ENCODE measurements at regions not wholly inside any gene's neighbourhood (a gene's known extent, or its start where the extent isn't known, plus 50 kb on each side); places are given as distances from the start of the nearest gene placed in this dataset.
A peak's percentile ranks its signal among the peaks of the same experiment; 100 is the strongest.

GRCh38 chr7:36040679-36041078 lies 112.4 kb upstream of the EEPD1 start:
- POLR2A ChIA-PET, result no interaction called here
- H3K9me3 ChIP-seq (replicated peaks; ENCODE audit: control insufficient read depth, insufficient read depth, low read length), result no peaks in the 10 kb centered on the region
- dilution Hi-C loops (cut with MboI; ENCODE audit: extremely low pct_ligation_motif_present, low sequenced_read_pairs) (no loop called here), intact Hi-C loops (cut with micrococcal nuclease) (no loop called here)
- no peak overlapping the region for H3K27ac ChIP-seq (ENCODE audit: insufficient read depth, low read depth, low read length)
- peaks cover 57% of the 10 kb centered on the region for H3K4me1 ChIP-seq (ENCODE audit: control insufficient read depth, extremely low read depth, insufficient read depth, low read length)
- DNase-seq (ENCODE audit: low read depth, low spot score) (no peak), FAIRE-seq (no peak)
- no peaks in the 10 kb centered on the region for H3K79me2 ChIP-seq (ENCODE audit: control insufficient read depth, insufficient read depth, low read length)
- TF ChIP-seq, protein P1, sequence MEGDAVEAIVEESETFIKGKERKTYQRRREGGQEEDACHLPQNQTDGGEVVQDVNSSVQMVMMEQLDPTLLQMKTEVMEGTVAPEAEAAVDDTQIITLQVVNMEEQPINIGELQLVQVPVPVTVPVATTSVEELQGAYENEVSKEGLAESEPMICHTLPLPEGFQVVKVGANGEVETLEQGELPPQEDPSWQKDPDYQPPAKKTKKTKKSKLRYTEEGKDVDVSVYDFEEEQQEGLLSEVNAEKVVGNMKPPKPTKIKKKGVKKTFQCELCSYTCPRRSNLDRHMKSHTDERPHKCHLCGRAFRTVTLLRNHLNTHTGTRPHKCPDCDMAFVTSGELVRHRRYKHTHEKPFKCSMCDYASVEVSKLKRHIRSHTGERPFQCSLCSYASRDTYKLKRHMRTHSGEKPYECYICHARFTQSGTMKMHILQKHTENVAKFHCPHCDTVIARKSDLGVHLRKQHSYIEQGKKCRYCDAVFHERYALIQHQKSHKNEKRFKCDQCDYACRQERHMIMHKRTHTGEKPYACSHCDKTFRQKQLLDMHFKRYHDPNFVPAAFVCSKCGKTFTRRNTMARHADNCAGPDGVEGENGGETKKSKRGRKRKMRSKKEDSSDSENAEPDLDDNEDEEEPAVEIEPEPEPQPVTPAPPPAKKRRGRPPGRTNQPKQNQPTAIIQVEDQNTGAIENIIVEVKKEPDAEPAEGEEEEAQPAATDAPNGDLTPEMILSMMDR (IDR thresholded peaks at IDR 0.05; ENCODE audit: extremely low read depth in 1 of 2, insufficient read depth in 1 of 2, low read depth in 1 of 2, low read length in 2 of 2), result no peak
- peak; percentile 25 for TF ChIP-seq FOS (IDR thresholded peaks at IDR 0.05; ENCODE audit: borderline replicate concordance, insufficient read depth, low read length)
- H3K4me3 ChIP-seq (replicated peaks in 1 of 3; ENCODE audit: insufficient read depth in 1 of 3, low read depth in 1 of 3, low read length in 3 of 3), result no peak overlapping the region
- CTCF ChIA-PET, result interaction anchor here (1.2 kb wide), 1 partner anchor 56 kb away, joined by 3 read pairs; no protein-coding TSS in a partner anchor
- no peak overlapping the region for H3K4me2 ChIP-seq (ENCODE audit: insufficient read depth, low read length)
- no peaks in the 10 kb centered on the region for H3K9me1 ChIP-seq (replicated peaks; ENCODE audit: control insufficient read depth, extremely low read depth, insufficient read depth, low read length)
- no peaks in the 10 kb centered on the region for H3K27me3 ChIP-seq (ENCODE audit: control insufficient read depth in 2 of 2, insufficient read depth in 2 of 2, low read length in 2 of 2)
- no TSS peak for BruUV-seq (replicated peaks)
- H3K9ac ChIP-seq (replicated peaks; ENCODE audit: extremely low read depth, insufficient read depth, low read length), result no peak overlapping the region
- no peaks in the 10 kb centered on the region for H4K20me1 ChIP-seq (replicated peaks; ENCODE audit: control insufficient read depth, extremely low read depth, insufficient read depth, low read length)
- H3K36me3 ChIP-seq (ENCODE audit: control insufficient read depth in 2 of 2, extremely low read depth in 1 of 2, insufficient read depth in 2 of 2, low read length in 2 of 2), result no peaks in the 10 kb centered on the region
- H2AFZ ChIP-seq (ENCODE audit: low read depth, low read length), result no peak overlapping the region

GRCh38 chr7:36044101-36044892 lies 108.8 kb upstream of the EEPD1 start:
- Histone ChIP-seq H3K79me2 (ENCODE audit: control insufficient read depth, insufficient read depth, low read length) (no peaks in the 10 kb centered on the region), H3K9ac (replicated peaks; ENCODE audit: extremely low read depth, insufficient read depth, low read length) (no peak overlapping the region), H3K4me1 (ENCODE audit: control insufficient read depth, extremely low read depth, insufficient read depth, low read length) (peaks cover 47% of the 10 kb centered on the region), H3K9me1 (replicated peaks; ENCODE audit: control insufficient read depth, extremely low read depth, insufficient read depth, low read length) (no peaks in the 10 kb centered on the region), H3K36me3 (ENCODE audit: control insufficient read depth in 2 of 2, extremely low read depth in 1 of 2, insufficient read depth in 2 of 2, low read length in 2 of 2) (no peaks in the 10 kb centered on the region), H3K27ac (ENCODE audit: insufficient read depth, low read depth, low read length) (no peak overlapping the region), H2AFZ (ENCODE audit: low read depth, low read length) (no peak overlapping the region), H4K20me1 (replicated peaks; ENCODE audit: control insufficient read depth, extremely low read depth, insufficient read depth, low read length) (no peaks in the 10 kb centered on the region), H3K4me3 (replicated peaks in 1 of 3; ENCODE audit: insufficient read depth in 1 of 3, low read depth in 1 of 3, low read length in 3 of 3) (no peak overlapping the region), H3K4me2 (ENCODE audit: insufficient read depth, low read length) (no peak overlapping the region), H3K9me3 (replicated peaks; ENCODE audit: control insufficient read depth, insufficient read depth, low read length) (no peaks in the 10 kb centered on the region), H3K27me3 (ENCODE audit: control insufficient read depth in 2 of 2, insufficient read depth in 2 of 2, low read length in 2 of 2) (no peaks in the 10 kb centered on the region)
- BruUV-seq (replicated peaks), result no TSS peak
- POLR2A ChIA-PET, result no interaction called here
- intact Hi-C loops (cut with micrococcal nuclease) (no loop called here), dilution Hi-C loops (cut with MboI; ENCODE audit: extremely low pct_ligation_motif_present, low sequenced_read_pairs) (no loop called here)
- TF ChIP-seq, protein P2, sequence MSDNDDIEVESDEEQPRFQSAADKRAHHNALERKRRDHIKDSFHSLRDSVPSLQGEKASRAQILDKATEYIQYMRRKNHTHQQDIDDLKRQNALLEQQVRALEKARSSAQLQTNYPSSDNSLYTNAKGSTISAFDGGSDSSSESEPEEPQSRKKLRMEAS (IDR thresholded peaks at IDR 0.05; ENCODE audit: insufficient read depth, insufficient read length), result no peak
- TF ChIP-seq EZH2 (IDR thresholded peaks at IDR 0.05; ENCODE audit: borderline replicate concordance, low read depth, low read length, severe bottlenecking) (no peak), FOS (IDR thresholded peaks at IDR 0.05; ENCODE audit: borderline replicate concordance, insufficient read depth, low read length) (peak; percentile 33), GATA2 (IDR thresholded peaks at IDR 0.05; ENCODE audit: insufficient read depth, insufficient read length, low read depth, low read length) (no peak), MYC (IDR thresholded peaks at IDR 0.05; ENCODE audit: low read depth, low read length) (no peak), JUN (IDR thresholded peaks at IDR 0.05; ENCODE audit: borderline replicate concordance, insufficient read depth, insufficient read length, low read depth) (peak; percentile 70), POLR2AphosphoS5 (IDR thresholded peaks at IDR 0.05; ENCODE audit: insufficient read depth, low read depth, low read length) (no peak)
- TF ChIP-seq, protein P1 (IDR thresholded peaks at IDR 0.05; ENCODE audit: extremely low read depth in 1 of 2, insufficient read depth in 1 of 2, low read depth in 1 of 2, low read length in 2 of 2), result no peak
- CTCF ChIA-PET, result interaction anchor here (0.7 to 1.4 kb wide), 4 partner anchors 10 to 275 kb away, joined by 3 to 4 read pairs (median 4); no protein-coding TSS in a partner anchor
- FAIRE-seq (peak; percentile 87), DNase-seq (ENCODE audit: low read depth, low spot score) (peak; percentile 75)

Data from endothelial cell of umbilical vein (primary cell).